ENCODE measurements at regions not wholly inside any gene's neighbourhood (a gene's known extent, or its start where the extent isn't known, plus 50 kb on each side); places are given as distances from the start of the nearest gene placed in this dataset.

GRCh38 chr11:70586261-70587074 is 188.1 kb downstream of the CTTN start:
- TF ChIP-seq CTCF (IDR thresholded peaks at IDR 0.05; ENCODE audit: poor library complexity) (no peak), EZH2phosphoT487 (IDR thresholded peaks at IDR 0.05; ENCODE audit: low read depth, severe bottlenecking, unreplicated experiment) (no peak), EZH2 (IDR thresholded peaks at IDR 0.05; ENCODE audit: borderline replicate concordance) (no peak)
- Histone ChIP-seq H3K79me2 (no peaks in the 10 kb centered on the region), H4K20me1 (ENCODE audit: insufficient read depth, poor library complexity, severe bottlenecking) (no peaks in the 10 kb centered on the region), H3K4me1 (ENCODE audit: insufficient read depth) (no peaks in the 10 kb centered on the region), H3K27me3 (no peaks in the 10 kb centered on the region), H3K9me2 (replicated peaks; ENCODE audit: insufficient read depth) (no peaks in the 10 kb centered on the region), H3K27ac (no peak overlapping the region), H2AFZ (no peak overlapping the region), H3K4me3 (no peak overlapping the region), H3K36me3 (replicated peaks; ENCODE audit: insufficient read depth, low read depth) (no peaks in the 10 kb centered on the region), H3K9me3 (ENCODE audit: low read depth) (no peaks in the 10 kb centered on the region), H3K4me2 (no peak overlapping the region)
- no peak for DNase-seq (ENCODE audit: low spot score)
- 94% methylated on average over 26 of the region's 26 CpGs for WGBS (ENCODE audit: low lambda C conversion rate, missing lambda C conversion rate)

GRCh38 chr11:70587075-70587389 is 188.7 kb downstream of the CTTN start:
- Histone ChIP-seq H3K27ac (no peak overlapping the region), H3K4me2 (no peak overlapping the region), H4K20me1 (ENCODE audit: insufficient read depth, poor library complexity, severe bottlenecking) (no peaks in the 10 kb centered on the region), H3K4me1 (ENCODE audit: insufficient read depth) (no peaks in the 10 kb centered on the region), H3K79me2 (no peaks in the 10 kb centered on the region), H3K9me2 (replicated peaks; ENCODE audit: insufficient read depth) (no peaks in the 10 kb centered on the region), H3K9me3 (ENCODE audit: low read depth) (no peaks in the 10 kb centered on the region), H2AFZ (no peak overlapping the region), H3K36me3 (replicated peaks; ENCODE audit: insufficient read depth, low read depth) (no peaks in the 10 kb centered on the region), H3K27me3 (no peaks in the 10 kb centered on the region), H3K4me3 (no peak overlapping the region)
- DNase-seq (ENCODE audit: low spot score), result no peak
- 91% methylated on average over 9 of the region's 9 CpGs for WGBS (ENCODE audit: low lambda C conversion rate, missing lambda C conversion rate)
- no peak for TF ChIP-seq EZH2 (IDR thresholded peaks at IDR 0.05; ENCODE audit: borderline replicate concordance)
- TF ChIP-seq EZH2phosphoT487 (IDR thresholded peaks at IDR 0.05; ENCODE audit: low read depth, severe bottlenecking, unreplicated experiment), result no peak
- TF ChIP-seq CTCF (IDR thresholded peaks at IDR 0.05; ENCODE audit: poor library complexity), result no peak

- Histone ChIP-seq H3K9me3 (ENCODE audit: low read depth) (no peaks in the 10 kb centered on the region), H3K4me1 (ENCODE audit: insufficient read depth) (no peaks in the 10 kb centered on the region), H3K4me2 (no peak overlapping the region), H4K20me1 (ENCODE audit: insufficient read depth, poor library complexity, severe bottlenecking) (no peaks in the 10 kb centered on the region), H3K36me3 (replicated peaks; ENCODE audit: insufficient read depth, low read depth) (no peaks in the 10 kb centered on the region), H3K9me2 (replicated peaks; ENCODE audit: insufficient read depth) (no peaks in the 10 kb centered on the region), H3K79me2 (no peaks in the 10 kb centered on the region), H3K27me3 (no peaks in the 10 kb centered on the region), H2AFZ (no peak overlapping the region), H3K4me3 (no peak overlapping the region), H3K27ac (no peak overlapping the region)
- TF ChIP-seq EZH2 (IDR thresholded peaks at IDR 0.05; ENCODE audit: borderline replicate concordance) (no peak), CTCF (IDR thresholded peaks at IDR 0.05; ENCODE audit: poor library complexity) (no peak), EZH2phosphoT487 (IDR thresholded peaks at IDR 0.05; ENCODE audit: low read depth, severe bottlenecking, unreplicated experiment) (no peak)
- 88% methylated on average over 7 of the region's 7 CpGs for WGBS (ENCODE audit: low lambda C conversion rate, missing lambda C conversion rate)
- no peak for DNase-seq (ENCODE audit: low spot score)
Observed at GRCh38 chr11:70590356-70590991, 192.1 kb downstream of the CTTN start.
